Astrocyte (in vitro differentiated cells and primary cell): ENCODE measurements at regions not wholly inside any gene's neighbourhood (a gene's known extent, or its start where the extent isn't known, plus 50 kb on each side); places are given as distances from the start of the nearest gene placed in this dataset.

Experiments used
- CTCF ChIP-seq: IDR thresholded peaks from 2 replicates; pipeline ENCODE4 v1.5.1; 2011; ENCODE audit warnings: low read depth, mild to moderate bottlenecking, inconsistent platforms, low read length, moderate library complexity; ENCODE audit not compliant: insufficient read depth
- EZH2 ChIP-seq: IDR thresholded peaks from 2 replicates; pipeline ENCODE4 v1.6.1; 2012; ENCODE audit warnings: mild to moderate bottlenecking, low read length, inconsistent platforms; ENCODE audit not compliant: insufficient read depth

GRCh38 chr17:33936764-33937163 is 318.3 kb upstream of the CCL2 start:
- TF ChIP-seq EZH2, result no peak
- TF ChIP-seq CTCF, result no peak
